Epithelial cell of esophagus (primary cell): ENCODE measurements at regions not wholly inside any gene's neighbourhood (a gene's known extent, or its start where the extent isn't known, plus 50 kb on each side); places are given as distances from the start of the nearest gene placed in this dataset.
"Not testable (repeated sequence)": the region's sequence is repeated elsewhere in the genome, so short reads cannot be mapped to it uniquely, and the experiment has no call there.

Source experiments
- DNase-seq: peaks from one replicate; pipeline ENCODE4 v3.0.0; 2010; ENCODE audit warnings: low read depth
- H3K4me3 ChIP-seq: 2 replicates; pipeline ENCODE4 v1.5.1; 2011; ENCODE audit warnings: mild to moderate bottlenecking, low read length, control low read depth
- TF ChIP-seq, protein P1 (sequence below): IDR thresholded peaks from 2 replicates; pipeline ENCODE4 v1.5.1; 2011; ENCODE audit warnings: low read depth, mild to moderate bottlenecking, low read length, control low read depth, inconsistent platforms; ENCODE audit not compliant: insufficient read depth; ENCODE audit errors: missing control alignments

DNA sequence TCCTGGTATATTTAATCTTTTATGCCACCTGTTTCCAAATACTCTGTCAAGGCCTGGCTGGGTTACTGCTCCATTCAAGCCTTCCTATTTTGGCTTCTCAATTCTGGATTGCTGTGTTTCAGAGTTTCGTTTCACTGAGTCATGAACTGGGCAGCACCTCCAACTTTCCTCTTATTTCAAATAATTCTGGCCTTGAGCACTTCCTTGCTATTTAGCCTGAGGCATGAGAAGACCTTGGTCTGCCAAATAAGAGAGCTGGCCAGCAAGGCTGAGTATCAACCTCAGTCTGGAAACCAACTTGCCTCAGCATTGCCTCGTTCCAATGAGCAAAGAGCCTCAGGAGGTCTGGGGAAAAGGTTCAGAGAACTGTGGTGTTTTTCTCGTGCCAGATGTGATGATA, 66.6 kb downstream of the TNFAIP3 start:
- no peak overlapping the region for H3K4me3 ChIP-seq
- TF ChIP-seq, protein P1, sequence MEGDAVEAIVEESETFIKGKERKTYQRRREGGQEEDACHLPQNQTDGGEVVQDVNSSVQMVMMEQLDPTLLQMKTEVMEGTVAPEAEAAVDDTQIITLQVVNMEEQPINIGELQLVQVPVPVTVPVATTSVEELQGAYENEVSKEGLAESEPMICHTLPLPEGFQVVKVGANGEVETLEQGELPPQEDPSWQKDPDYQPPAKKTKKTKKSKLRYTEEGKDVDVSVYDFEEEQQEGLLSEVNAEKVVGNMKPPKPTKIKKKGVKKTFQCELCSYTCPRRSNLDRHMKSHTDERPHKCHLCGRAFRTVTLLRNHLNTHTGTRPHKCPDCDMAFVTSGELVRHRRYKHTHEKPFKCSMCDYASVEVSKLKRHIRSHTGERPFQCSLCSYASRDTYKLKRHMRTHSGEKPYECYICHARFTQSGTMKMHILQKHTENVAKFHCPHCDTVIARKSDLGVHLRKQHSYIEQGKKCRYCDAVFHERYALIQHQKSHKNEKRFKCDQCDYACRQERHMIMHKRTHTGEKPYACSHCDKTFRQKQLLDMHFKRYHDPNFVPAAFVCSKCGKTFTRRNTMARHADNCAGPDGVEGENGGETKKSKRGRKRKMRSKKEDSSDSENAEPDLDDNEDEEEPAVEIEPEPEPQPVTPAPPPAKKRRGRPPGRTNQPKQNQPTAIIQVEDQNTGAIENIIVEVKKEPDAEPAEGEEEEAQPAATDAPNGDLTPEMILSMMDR = no peak
- peak; percentile 85 for DNase-seq

DNA sequence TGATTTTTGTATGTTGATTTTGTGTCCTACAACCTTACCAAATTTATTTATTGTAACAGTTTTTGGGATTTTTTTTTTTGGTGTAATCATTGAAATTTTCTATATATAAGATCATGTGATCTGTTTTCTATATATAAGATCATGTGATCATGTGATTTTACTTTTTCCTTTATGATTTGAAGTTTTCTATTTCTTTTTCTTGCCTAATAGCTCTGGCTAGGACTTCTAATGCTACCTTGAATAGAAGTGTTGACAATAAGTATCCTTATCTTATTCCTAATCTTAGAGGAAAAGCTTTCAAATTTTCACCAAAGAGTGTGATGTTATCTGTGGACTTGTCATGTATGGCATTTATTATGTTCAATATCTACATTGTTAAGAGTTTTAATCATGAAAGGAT, 69.7 kb downstream of the TNFAIP3 start:
- no peak for DNase-seq
- TF ChIP-seq, protein P1 = no peak
- no peak overlapping the region for H3K4me3 ChIP-seq

DNA sequence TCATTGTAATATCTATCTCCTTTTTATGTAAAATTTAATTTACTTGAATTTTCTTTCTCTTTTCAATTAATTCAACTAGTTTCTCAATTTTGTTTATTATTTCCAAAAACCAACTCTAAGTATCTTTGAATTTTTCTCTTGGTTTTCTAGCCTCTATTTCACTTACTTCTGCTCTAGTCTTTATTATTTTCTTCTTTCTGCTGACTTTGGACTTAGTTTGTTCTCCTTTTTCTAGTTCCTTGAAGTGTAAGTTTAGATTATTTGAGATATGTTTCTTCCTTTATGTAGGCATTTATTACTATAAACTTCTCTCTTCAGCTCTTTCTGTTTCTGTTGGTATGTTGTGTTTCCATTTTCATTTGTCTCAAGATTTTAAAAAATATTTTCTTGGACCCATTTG, 70.8 kb downstream of the TNFAIP3 start:
- no peak for DNase-seq
- TF ChIP-seq, protein P1 = no peak
- no peak overlapping the region for H3K4me3 ChIP-seq

DNA sequence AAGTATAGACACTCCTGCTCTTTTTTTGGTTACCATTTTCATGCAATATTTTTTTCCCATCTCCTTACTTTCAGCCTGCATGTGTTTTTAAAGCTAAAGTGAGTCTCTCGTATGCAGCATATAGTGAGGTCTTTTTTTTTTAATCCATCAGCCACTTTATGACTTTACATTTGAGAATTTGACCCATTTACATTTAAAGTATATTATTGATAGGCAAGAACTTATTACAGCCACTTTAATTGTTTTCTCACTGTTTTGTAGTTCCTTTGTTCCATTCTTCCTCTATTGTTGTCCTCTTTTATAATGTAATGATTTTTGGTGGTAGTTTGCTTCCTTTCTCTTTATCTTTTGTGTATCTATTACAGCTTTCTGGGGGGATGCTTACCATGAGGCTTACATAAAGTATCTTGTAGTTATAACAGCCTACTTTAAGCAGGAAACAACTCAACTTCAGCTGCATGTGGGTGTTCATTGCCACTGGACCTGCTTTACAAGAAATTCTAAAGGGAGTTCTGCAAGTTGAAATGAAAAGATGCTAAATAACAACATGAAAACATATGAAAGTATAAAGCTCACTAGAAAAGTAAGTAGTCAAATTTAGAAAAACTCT, 71.8 kb downstream of the TNFAIP3 start:
- no peak overlapping the region for H3K4me3 ChIP-seq
- no peak for DNase-seq
- TF ChIP-seq, protein P1 = no peak

DNA sequence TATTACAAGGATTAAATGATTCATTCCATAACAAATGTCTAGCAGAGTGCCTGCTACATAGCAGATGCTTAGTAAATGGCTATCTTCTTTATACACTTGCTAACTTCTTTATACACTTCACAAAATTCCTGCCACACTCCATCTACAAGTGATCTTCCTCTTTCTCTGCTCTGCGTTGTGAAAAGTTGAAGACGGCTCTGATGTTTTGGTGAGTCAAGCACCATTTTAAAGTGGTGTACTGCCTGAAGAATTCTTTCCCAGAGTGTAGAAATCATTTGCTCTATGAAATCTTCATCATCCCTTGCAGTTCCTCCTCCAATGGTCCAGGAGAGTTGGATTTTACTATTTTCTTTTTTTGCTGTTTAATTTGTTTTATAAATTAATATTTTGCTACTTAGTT, 74.9 kb downstream of the TNFAIP3 start:
- TF ChIP-seq, protein P1 = no peak
- no peak for DNase-seq
- no peak overlapping the region for H3K4me3 ChIP-seq

DNA sequence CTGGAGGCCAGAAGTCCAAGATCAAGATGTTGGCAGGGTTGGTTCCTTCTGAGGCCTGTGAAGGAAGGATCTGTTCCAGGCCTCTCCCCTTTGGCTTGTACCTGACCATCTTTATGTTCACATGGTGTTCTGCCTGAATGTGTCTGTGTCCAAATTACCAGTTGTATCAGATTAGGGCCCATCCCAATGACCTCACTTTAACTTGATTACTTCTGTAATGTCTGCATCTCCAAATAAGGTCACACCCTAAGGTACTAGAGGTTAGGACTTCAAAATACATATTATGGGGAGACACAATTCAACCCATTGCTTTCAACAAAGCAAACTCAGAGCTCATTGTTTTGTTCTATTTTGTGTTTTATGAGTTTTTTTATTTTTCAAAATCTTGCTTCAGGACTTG, 75.7 kb downstream of the TNFAIP3 start:
- DNase-seq = no peak
- TF ChIP-seq, protein P1 = no peak
- H3K4me3 ChIP-seq = no peak overlapping the region

DNA sequence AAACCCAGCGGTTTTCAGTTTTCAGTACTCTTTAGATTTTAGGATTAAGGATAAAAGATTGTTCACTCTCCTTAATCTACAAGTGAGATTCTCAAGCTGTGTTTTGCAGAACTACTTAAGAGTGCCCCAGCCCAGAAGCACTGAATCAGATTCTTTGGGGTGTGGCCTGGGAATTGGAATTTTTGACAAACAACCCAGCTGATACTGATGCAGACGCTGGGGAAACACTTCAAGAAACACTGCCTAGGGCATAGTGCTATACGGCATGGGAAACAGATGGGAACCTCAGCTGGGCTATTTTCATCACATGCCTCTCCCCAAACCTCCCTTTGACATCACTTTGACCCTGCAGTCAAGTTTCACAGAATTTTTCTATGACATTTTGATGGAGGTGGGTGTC, 77.3 kb downstream of the TNFAIP3 start:
- H3K4me3 ChIP-seq = not testable (repeated sequence)
- peak; percentile 60 for DNase-seq
